Amniotic epithelial cell (primary cell): ENCODE measurements at regions not wholly inside any gene's neighbourhood (a gene's known extent, or its start where the extent isn't known, plus 50 kb on each side); places are given as distances from the start of the nearest gene placed in this dataset.

Source experiments
- DNase-seq: peaks from one replicate; pipeline ENCODE4 v3.0.0-alpha.2; 2010; ENCODE audit warnings: low read depth

GRCh38 chr11:95585069-95585751, 204.4 kb downstream of the FAM76B start:
- peak; percentile 51 for DNase-seq

DNA sequence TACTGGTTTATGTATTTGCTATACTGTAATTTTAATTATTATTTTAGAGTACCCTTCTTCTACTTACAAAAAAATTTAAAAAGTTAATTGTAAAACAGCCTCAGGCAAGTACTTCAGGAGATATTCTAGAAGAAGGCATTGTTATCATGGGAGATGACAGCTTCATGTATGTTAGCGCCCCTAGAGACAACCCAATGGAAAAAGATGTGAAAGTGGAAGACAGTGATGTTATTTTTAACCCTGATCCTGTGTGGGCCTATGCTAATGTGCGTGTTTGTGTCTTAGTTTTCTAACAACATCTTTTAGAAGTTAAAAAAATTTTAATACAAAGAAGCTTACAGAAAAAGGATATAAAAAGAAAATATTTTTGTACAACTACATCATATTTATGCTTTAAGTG, 205.0 kb downstream of the FAM76B start:
- DNase-seq = no peak

DNA sequence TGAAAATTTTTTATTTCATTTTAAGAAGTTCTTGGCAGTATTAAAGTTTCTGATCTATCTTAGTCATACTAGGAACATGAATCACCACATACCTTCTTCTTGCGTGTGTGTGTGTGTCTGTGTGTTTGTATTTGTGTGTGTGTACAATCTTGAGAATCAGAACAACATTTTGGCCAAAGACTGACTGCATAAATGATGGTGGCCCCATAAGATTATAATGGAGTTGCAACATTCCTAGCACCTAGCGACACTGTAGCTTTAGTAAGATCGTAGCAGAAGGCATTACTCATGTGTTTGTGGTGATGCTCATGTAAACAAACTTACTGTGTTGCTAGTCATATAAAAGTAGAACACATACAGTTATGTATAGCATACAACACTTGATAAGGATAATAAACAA, 205.4 kb downstream of the FAM76B start:
- peak; percentile 68 for DNase-seq

DNA sequence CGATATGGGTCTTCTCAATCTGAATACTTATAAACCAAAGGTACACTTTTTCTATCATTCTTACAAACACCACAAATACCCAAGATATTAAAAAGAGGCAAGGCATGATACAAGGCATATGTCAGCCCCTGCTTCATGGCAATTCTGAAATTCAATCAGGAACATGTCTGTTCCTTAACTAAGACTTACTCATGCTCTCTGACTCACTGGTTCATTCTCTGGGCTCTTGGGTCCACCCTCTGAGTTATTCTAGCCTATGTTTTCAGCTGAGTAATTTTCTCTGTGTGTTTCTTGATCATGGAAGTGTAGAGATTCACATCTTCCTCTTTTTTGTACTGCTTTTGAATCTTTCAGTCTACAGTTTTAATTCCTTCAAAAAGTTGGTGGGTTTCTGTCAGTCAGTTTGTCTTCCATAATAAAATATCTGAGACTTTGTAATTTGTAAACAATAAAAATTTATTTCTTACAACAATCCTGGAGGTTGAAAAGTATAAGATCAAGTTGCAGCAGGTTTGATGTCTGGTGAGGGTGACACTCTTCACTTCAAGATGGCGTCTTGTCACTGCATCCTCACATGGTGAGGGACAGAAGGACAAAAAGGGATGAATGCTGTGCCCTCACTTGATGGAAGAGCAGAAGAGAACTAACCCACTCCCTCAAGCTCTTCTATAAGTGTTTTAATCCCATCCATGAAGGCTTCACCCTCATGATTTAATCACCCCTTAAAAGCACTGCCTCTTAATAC, 211.7 kb downstream of the FAM76B start:
- DNase-seq = peak; percentile 48

DNA sequence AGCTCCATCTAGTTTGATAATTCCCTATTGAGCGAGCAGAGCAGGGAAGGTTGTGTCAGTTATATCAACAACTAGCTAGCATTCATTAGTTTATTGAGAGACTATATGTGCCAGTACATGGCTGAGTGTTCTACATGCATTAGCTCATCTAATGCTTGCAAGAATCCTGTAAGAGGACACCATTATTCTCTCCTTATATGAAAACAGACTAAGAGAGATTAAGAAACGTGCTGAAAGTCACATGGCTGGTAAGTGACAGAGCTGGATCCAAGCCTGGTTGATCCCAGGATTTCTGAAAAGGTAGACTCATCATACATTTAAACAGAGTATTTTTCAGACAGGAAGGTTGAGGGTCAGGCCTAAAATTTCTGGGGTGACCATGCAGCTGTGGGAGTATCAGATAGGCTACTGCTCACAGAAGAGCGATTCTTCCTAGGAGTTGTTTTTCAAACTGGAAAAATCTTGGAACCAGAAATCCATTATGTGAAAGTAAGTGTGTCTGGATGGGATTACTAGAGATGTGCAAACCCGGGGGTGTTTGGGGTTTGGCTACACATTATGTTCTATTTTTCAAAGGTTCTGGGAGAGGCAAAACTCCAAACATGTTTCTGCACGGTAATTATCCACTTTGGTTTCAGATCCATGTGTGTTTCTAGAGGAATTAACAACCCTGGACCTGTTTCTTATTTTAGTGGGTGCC, 213.3 kb downstream of the FAM76B start:
- DNase-seq = no peak

- no peak for DNase-seq
Observed at GRCh38 chr11:95575517-95575916, 214.1 kb downstream of the FAM76B start.

DNA sequence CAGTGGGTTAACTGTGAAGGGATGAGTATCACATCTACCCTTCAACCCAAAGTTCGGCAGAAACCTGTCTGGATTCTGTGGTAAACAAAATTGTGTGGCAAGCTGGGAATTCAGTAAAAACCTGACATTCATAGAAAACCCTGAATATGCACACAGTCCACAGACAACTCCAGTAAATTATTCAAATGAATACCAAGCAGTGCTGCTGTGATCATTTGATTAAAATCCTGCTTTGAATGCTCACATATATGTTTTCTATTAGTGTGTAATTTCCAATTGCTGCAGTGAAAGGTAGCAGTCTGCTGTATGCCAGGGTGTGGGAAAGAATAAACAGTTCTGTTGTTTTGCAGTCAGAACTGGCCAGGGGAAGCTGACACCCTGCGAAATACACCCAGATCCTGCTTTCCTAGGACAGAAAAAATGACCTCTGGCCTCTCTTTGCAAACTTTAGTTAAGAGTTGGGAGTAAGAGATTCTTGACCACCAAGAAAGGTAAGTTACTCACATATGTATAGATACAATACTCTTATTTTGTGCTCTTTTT, 217.8 kb downstream of the FAM76B start:
- DNase-seq = no peak

DNA sequence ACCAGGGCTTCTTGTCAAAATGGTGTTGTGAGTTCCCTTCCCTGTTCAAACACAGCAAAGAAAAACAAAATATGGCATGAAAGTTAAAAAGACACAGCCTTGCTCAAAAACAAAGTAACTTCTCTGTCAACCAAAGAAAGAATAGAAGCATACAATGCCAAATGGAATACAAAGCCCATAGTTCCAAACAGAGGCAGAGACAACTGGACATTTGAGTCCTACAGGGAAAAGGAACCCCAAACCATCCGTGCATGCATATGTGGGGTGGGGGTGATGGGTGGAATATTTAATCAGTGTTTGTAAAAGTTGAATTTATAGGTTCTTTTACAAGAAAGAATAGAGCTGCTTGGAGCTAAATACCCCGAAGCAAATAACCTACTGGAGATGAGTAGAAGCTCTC, 218.7 kb downstream of the FAM76B start:
- DNase-seq = no peak

DNA sequence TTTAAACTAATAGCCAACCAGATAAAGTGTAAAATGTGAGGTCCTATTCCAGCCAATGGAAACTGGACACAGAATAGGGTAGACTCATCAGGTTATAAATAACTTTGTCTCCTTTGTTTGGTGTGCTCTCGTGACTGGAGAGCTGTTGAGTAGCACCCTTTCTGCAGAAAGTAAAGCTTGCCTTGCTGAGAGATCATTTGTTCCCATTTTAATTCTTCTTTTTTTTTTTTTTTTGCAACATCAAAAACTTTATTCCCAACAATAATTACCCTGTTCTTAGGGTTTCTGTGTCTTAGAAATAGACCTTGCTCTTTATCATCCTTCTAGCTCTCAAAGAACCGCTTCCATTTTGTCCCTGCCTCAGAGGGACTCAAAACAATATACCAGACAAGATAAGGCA, 220.4 kb downstream of the FAM76B start:
- no peak for DNase-seq

GRCh38 chr11:95568281-95568680, 221.3 kb downstream of the FAM76B start:
- no peak for DNase-seq

- DNase-seq = peak; percentile 37
Observed at GRCh38 chr11:95567685-95568084, 221.9 kb downstream of the FAM76B start.

DNA sequence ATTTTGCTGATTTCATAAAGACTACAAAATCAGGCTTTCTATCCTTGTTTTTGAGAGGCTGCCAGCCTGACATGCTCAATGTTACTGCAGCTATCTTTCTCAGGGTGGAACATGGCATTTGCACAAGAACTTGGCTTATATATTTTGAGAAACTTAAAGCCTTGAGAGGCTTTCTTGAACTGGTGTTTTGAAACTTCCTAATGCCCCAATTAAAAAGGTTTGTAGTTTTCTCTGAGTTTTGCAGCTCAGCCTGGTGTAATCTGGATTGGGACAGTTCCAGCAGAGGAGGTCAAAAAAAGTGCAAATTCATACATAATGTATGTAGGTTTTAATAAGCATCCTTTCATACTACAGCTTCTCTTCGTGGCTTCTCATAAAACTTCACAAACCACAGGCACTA, 223.4 kb downstream of the FAM76B start:
- no peak for DNase-seq

- no peak for DNase-seq
Observed at GRCh38 chr11:95565724-95566141, 223.8 kb downstream of the FAM76B start.

DNA sequence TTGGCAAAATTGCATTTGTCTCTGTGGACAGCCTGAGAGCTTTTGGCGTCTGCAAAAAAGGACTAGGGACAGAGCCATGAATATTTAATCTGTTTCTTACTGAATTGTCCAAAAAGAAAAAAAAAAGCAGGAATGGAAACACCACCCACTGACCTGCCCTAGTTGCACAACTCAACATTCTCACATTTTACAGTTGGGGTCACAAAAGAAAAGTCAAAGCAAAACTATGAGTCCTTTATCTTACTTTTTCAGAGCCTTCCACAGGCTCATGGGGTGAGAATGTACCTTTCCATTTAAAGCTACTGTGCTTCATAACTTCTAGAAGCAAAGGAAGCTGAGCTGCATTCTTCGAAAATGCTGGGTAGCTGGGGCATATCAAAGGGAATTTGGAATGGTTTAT, 225.7 kb downstream of the FAM76B start:
- no peak for DNase-seq

DNA sequence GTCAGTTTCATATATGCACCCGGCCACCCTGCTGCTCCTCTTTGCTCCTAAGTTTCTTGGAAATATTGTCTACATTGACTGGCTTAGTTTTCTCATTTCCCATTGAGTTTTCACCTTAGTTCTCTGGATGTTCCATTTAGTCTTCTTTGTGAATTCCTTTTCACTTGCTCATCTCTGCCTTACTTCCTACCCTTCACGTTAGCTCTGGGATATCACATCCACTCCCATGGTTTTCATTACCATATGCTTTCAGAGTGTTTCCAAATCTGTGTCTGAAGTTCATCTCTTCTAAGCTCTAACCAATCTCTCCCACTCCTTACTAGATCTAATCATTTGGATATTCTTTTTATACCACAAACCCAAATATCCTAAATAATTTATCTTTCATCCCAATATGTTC, 226.4 kb downstream of the FAM76B start:
- DNase-seq = no peak

- DNase-seq = no peak
Observed at GRCh38 chr11:95562196-95562921, 227.2 kb downstream of the FAM76B start.

GRCh38 chr11:95559899-95560298, 229.7 kb downstream of the FAM76B start:
- no peak for DNase-seq

- no peak for DNase-seq
Observed at GRCh38 chr11:95557376-95557775, 232.2 kb downstream of the FAM76B start.

GRCh38 chr11:95556342-95557163, 233.0 kb downstream of the FAM76B start:
- DNase-seq = no peak

DNA sequence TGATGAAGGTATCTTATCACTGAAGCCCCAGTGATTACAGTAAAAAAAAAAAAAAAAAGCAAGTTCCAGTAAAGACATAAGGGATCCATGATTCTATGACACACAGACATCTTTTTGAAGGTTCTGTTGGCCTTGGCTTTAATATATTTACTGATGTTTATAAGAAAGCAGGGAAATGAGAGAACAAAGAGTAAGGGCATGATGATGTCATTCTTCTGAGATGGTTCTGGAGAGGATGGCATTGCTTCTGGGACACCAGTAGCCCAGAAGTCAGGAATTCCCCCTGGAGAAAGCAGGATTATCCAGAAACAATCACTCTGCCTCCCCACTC, 233.6 kb downstream of the FAM76B start:
- DNase-seq = no peak

DNA sequence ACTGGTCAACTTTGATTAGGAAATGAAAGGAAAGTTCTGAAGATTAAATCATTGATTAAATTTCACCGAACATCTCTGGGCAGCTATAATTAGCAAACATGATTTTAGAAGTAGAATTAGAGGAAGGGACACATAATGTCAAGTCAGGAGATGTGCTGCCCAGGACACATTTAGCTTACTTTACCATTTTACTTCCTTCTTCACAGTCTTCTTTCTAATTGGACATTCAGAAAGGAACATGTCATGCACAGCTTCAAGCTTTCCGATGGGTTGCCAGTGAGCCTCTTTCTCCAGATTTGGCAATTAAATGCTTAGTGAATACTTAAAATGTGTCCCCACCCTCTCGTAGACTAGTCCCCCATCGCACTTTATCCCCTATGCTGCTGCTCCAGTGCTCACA, 234.7 kb downstream of the FAM76B start:
- DNase-seq = no peak
